ENCODE measurements at regions not wholly inside any gene's neighbourhood (a gene's known extent, or its start where the extent isn't known, plus 50 kb on each side); places are given as distances from the start of the nearest gene placed in this dataset.
A peak's percentile ranks its signal among the peaks of the same experiment; 100 is the strongest.

DNA sequence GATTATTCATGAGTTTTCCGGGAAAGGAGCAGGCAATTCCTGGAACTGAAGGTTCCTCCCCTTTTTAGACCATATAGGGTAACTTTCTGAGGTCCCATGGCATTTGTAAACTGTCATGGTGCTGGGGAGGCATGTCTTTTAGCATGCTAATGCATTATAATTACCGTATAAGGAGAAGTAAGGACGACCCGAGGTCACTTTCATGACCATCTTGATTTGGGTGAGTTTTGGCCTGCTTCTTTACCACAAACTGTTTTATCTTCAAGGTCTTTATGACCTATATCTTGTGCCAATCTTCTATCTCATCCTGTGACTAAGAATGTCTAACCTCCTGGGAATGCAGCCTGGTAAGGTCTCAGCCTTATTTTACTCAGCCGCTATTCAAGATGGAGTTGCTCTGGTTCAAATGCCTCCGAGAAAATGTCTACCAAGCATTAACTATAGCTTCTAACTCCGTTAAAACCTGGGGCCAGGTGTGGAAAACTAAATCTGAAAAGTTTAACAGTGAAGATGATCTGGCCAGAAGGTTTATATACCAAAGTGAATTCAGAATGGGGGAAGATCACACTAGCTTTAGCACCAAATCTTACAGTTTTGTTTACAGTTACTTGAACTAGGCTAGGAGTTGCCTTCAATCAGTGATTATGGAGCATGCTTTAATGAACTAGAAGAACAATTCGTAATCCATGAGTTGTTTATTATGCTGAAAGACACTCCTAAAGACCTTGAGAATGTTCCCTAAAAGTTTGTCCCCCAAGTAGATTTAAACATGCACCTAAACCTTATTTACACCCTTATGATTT, 80.0 kb upstream of the TOP1 start (continued):
- TF ChIP-seq ZNF407 (IDR thresholded peaks at IDR 0.05; ENCODE audit: low read depth) = no peak
- no peak for TF ChIP-seq MCM7 (IDR thresholded peaks at IDR 0.05)
- TF ChIP-seq IRF2 (CRISPR knock-in tag; IDR thresholded peaks at IDR 0.05) = no peak
- no peak for TF ChIP-seq POLR2AphosphoS5 (IDR thresholded peaks at IDR 0.05; ENCODE audit: control insufficient read depth, insufficient read depth, low read depth, low read length)
- TF ChIP-seq, protein P1, sequence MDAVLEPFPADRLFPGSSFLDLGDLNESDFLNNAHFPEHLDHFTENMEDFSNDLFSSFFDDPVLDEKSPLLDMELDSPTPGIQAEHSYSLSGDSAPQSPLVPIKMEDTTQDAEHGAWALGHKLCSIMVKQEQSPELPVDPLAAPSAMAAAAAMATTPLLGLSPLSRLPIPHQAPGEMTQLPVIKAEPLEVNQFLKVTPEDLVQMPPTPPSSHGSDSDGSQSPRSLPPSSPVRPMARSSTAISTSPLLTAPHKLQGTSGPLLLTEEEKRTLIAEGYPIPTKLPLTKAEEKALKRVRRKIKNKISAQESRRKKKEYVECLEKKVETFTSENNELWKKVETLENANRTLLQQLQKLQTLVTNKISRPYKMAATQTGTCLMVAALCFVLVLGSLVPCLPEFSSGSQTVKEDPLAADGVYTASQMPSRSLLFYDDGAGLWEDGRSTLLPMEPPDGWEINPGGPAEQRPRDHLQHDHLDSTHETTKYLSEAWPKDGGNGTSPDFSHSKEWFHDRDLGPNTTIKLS (IDR thresholded peaks at IDR 0.05; ENCODE audit: borderline replicate concordance, low read depth) = no peak
- 0 out of 2 replicates have a peak, but pooled peaks have one; percentile 16 for TF ChIP-seq ZNF133 (CRISPR knock-in tag; IDR thresholded peaks at IDR 0.05)
- no peak for TF ChIP-seq FOXK2 (conservative IDR thresholded peaks at IDR 0.05 in 1 of 2, IDR thresholded peaks at IDR 0.05 in 1 of 2; ENCODE audit: low read depth in 2 of 2)
- no peak for TF ChIP-seq MYBL2 (IDR thresholded peaks at IDR 0.05; ENCODE audit: low read depth)
- TF ChIP-seq MYBL2 (CRISPR knock-in tag; IDR thresholded peaks at IDR 0.05; ENCODE audit: borderline replicate concordance) = no peak
- TF ChIP-seq HEY1 (CRISPR knock-in tag; IDR thresholded peaks at IDR 0.05; ENCODE audit: borderline replicate concordance) = no peak
- no peak for TF ChIP-seq RCOR1 (IDR thresholded peaks at IDR 0.05; ENCODE audit: borderline replicate concordance in 1 of 2, low read depth in 2 of 2, low read length in 2 of 2)
- no peak for TF ChIP-seq GABPB2 (CRISPR knock-in tag; conservative IDR thresholded peaks at IDR 0.05)
- TF ChIP-seq SUPT5H (IDR thresholded peaks at IDR 0.05) = no peak
- no peak for TF ChIP-seq RNF2 (IDR thresholded peaks at IDR 0.05)
- no peak for TF ChIP-seq MCM2 (IDR thresholded peaks at IDR 0.05; ENCODE audit: low read depth)
- TF ChIP-seq TRIM25 (IDR thresholded peaks at IDR 0.05; ENCODE audit: borderline replicate concordance) = no peak
- TF ChIP-seq RB1 (IDR thresholded peaks at IDR 0.05; ENCODE audit: low read depth) = no peak

All from K562 (cell line).